ENCODE measurements at regions not wholly inside any gene's neighbourhood (a gene's known extent, or its start where the extent isn't known, plus 50 kb on each side); places are given as distances from the start of the nearest gene placed in this dataset.

DNA sequence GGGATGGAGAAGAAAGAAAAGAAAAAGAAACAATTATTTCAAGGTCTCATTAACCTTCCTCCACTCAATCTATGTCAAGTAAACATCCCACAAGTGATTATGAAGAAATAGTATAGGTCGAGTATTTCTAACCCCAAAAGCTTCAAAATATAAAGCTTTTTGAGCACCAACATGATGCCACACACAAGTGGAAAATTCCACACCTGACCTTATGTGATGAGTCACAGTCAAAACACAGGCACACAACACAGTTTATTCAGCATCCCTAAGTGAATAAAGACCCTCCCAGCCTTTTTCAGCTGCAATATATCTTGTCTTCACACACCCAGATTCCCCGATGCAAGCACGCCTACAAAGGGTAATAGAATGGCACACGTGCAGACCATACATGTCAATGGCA is 51.7 kb upstream of the VEGFC start:
- TF ChIP-seq, protein P1, sequence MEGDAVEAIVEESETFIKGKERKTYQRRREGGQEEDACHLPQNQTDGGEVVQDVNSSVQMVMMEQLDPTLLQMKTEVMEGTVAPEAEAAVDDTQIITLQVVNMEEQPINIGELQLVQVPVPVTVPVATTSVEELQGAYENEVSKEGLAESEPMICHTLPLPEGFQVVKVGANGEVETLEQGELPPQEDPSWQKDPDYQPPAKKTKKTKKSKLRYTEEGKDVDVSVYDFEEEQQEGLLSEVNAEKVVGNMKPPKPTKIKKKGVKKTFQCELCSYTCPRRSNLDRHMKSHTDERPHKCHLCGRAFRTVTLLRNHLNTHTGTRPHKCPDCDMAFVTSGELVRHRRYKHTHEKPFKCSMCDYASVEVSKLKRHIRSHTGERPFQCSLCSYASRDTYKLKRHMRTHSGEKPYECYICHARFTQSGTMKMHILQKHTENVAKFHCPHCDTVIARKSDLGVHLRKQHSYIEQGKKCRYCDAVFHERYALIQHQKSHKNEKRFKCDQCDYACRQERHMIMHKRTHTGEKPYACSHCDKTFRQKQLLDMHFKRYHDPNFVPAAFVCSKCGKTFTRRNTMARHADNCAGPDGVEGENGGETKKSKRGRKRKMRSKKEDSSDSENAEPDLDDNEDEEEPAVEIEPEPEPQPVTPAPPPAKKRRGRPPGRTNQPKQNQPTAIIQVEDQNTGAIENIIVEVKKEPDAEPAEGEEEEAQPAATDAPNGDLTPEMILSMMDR (IDR thresholded peaks at IDR 0.05; ENCODE audit: low read depth, low read length), result no peak
- no peak for TF ChIP-seq EZH2phosphoT487 (IDR thresholded peaks at IDR 0.05; ENCODE audit: low read depth)
